ENCODE measurements at regions not wholly inside any gene's neighbourhood (a gene's known extent, or its start where the extent isn't known, plus 50 kb on each side); places are given as distances from the start of the nearest gene placed in this dataset.

GRCh38 chr18:73261923-73262322 is 394.1 kb upstream of the NETO1 start:
- no peak for TF ChIP-seq CTCF (conservative IDR thresholded peaks at IDR 0.05)
- no peak for TF ChIP-seq ZFX (IDR thresholded peaks at IDR 0.05)

Data from C4-2B (cell line).